ENCODE measurements at regions not wholly inside any gene's neighbourhood (a gene's known extent, or its start where the extent isn't known, plus 50 kb on each side); places are given as distances from the start of the nearest gene placed in this dataset. TPM values are rescaled to one million over a fixed set of nuclear protein-coding genes. Genes with fewer than 3 reads are reported as not detected.

GRCh38 chr7:53541475-53541874 is 506.0 kb downstream of the POM121L12 start:
- 4 to 16% (median 8%) methylated on average over 2 of the region's 2 CpGs for WGBS, 3 donors
- Histone ChIP-seq H3K27me3 (no peaks in the 10 kb centered on the region), H3K9me3 (no peaks in the 10 kb centered on the region), H3K4me1 (ENCODE audit: insufficient read depth) (no peaks in the 10 kb centered on the region), H3K36me3 (no peaks in the 10 kb centered on the region), H3K27ac (no peak overlapping the region), H3K4me3 (no peak overlapping the region)
- TF ChIP-seq CTCF (IDR thresholded peaks at IDR 0.05): no peak
- TF ChIP-seq EP300 (IDR thresholded peaks at IDR 0.05): no peak
- no peak for TF ChIP-seq POLR2A (IDR thresholded peaks at IDR 0.05)
- intact Hi-C loops (cut with DNase I): no loop called here
- no peak for DNase-seq

GRCh38 chr7:53542157-53542556 is 506.7 kb downstream of the POM121L12 start:
- TF ChIP-seq EP300 (IDR thresholded peaks at IDR 0.05): no peak
- no peak for TF ChIP-seq CTCF (IDR thresholded peaks at IDR 0.05)
- TF ChIP-seq POLR2A (IDR thresholded peaks at IDR 0.05): no peak
- DNase-seq: no peak
- 68 to 73% (median 70%) methylated on average over 5 of the region's 5 CpGs for WGBS, 3 donors
- Histone ChIP-seq H3K27me3 (no peaks in the 10 kb centered on the region), H3K4me3 (no peak overlapping the region), H3K4me1 (ENCODE audit: insufficient read depth) (no peaks in the 10 kb centered on the region), H3K9me3 (no peaks in the 10 kb centered on the region), H3K36me3 (no peaks in the 10 kb centered on the region), H3K27ac (no peak overlapping the region)
- intact Hi-C loops (cut with DNase I): no loop called here

Small RNA genes in the stretch of these regions (small RNA-seq; reads per million reads assigned to genes)
- gene RN7SKP218: not detected
- not detected for gene RNU1-14P
